Activated B cell treated with CpG ODN at 0.5 μM for 24 hours (primary cell): ENCODE measurements at regions not wholly inside any gene's neighbourhood (a gene's known extent, or its start where the extent isn't known, plus 50 kb on each side); places are given as distances from the start of the nearest gene placed in this dataset.

ENCODE experiments used
- ATAC-seq: fragments of 200-7000 bp; cut with Tn5 transposase; one replicate; pipeline ENCODE4 v1.10.0; 2021; ENCODE audit warnings: low read depth, mild to moderate bottlenecking, moderate library complexity
- CTCF ChIA-PET: fragments of 350-600 bp; sonication (Branson Sonifier 250); formaldehyde crosslinking; loops from one replicate; lab custom pipeline; 2021; ENCODE audit warnings: antibody characterized with exemption; lab: Charles Lee
- POLR2A ChIA-PET: fragments of 350-600 bp; sonication (Branson Sonifier 250); formaldehyde crosslinking; loops from one replicate; lab custom pipeline; 2021; ENCODE audit warnings: antibody characterized with exemption; lab: Charles Lee
- DNase-seq: peaks from one replicate; pipeline ENCODE4 v3.0.0; 2022
- H3K27ac Mint-ChIP-seq: one replicate; pipeline ENCODE4 v1.8.0; 2020; ENCODE audit warnings: mixed read lengths
- H3K27me3 Mint-ChIP-seq: one replicate; pipeline ENCODE4 v1.8.0; 2021; ENCODE audit warnings: mixed read lengths
- H3K36me3 Mint-ChIP-seq: one replicate; pipeline ENCODE4 v1.8.0; 2021; ENCODE audit warnings: low read depth, mixed read lengths
- H3K4me1 Mint-ChIP-seq: one replicate; pipeline ENCODE4 v1.8.0; 2021; ENCODE audit warnings: mixed read lengths
- H3K4me3 Mint-ChIP-seq: one replicate; pipeline ENCODE4 v1.8.0; 2020; ENCODE audit warnings: mild to moderate bottlenecking, mixed read lengths
- H3K9me3 Mint-ChIP-seq: one replicate; pipeline ENCODE4 v1.8.0; 2020; ENCODE audit warnings: mixed read lengths
- intact Hi-C: fragments of 100-400 bp; cut with micrococcal nuclease; formaldehyde crosslinking; loops from one replicate; pipeline ENCODE4 v1.15.1; 2024
- TF ChIP-seq, protein P1 (sequence below): fragments of 200-600 bp; IDR thresholded peaks from one replicate; pipeline ENCODE4 v1.8.0; 2022; ENCODE audit warnings: antibody characterized with exemption, mild to moderate bottlenecking

DNA sequence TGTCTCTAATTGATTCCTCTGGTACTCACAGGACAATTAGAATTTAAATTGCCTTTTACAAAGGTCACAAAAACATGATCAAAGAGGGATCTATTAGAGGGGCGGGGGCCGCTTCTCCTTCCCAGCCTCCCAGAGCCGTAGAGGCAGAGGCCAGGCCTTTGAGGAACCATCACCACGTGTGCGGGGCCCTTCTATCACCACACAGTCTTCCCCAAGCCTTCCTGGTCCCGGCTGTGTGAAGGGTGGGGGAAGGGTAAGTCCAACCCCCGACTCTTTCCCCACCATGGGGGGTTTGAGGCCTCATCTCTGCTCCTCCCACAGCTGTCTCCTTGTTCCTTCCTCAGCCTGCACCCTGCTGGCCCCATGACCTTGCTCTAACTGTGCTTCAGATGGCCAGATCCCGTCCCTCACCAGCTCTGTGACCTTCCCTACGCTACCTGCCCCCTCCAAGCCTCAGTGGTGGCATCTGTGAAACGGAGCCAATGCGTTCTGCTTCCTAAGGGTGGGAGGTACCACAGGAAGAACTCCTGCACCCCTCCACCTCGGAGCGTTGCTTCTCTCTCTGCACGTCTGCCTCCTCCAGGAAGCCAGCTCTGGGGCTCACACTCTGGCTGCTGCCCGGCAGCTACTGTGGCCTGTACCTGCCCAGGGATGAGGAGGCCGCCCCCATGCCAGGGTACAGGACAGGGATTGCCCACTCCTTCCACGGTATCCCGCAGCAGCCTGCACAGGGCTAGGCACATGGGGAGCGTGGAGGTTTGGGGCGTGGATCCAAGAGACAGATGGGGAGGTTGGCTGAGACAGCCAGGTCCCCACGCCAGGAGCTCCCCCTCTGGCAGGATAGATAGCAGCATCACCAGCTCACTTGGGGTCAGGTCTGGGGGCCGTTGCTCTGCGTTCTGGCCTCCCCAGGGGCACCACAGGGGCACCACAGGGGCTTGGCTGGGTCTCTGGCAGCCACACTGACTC, 83.8 kb downstream of the LINGO1 start:
- ChIA-PET CTCF (no interaction called here), POLR2A (no interaction called here)
- Mint-ChIP-seq H3K4me3 (no peak overlapping the region), H3K36me3 (no peaks in the 10 kb centered on the region), H3K27me3 (peaks cover 3% of the 10 kb centered on the region), H3K4me1 (peaks cover 3% of the 10 kb centered on the region), H3K9me3 (no peaks in the 10 kb centered on the region), H3K27ac (no peak overlapping the region)
- DNase-seq: no peak
- no peak for ATAC-seq
- TF ChIP-seq, protein P1, sequence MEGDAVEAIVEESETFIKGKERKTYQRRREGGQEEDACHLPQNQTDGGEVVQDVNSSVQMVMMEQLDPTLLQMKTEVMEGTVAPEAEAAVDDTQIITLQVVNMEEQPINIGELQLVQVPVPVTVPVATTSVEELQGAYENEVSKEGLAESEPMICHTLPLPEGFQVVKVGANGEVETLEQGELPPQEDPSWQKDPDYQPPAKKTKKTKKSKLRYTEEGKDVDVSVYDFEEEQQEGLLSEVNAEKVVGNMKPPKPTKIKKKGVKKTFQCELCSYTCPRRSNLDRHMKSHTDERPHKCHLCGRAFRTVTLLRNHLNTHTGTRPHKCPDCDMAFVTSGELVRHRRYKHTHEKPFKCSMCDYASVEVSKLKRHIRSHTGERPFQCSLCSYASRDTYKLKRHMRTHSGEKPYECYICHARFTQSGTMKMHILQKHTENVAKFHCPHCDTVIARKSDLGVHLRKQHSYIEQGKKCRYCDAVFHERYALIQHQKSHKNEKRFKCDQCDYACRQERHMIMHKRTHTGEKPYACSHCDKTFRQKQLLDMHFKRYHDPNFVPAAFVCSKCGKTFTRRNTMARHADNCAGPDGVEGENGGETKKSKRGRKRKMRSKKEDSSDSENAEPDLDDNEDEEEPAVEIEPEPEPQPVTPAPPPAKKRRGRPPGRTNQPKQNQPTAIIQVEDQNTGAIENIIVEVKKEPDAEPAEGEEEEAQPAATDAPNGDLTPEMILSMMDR: no peak
- intact Hi-C loops: loop anchor here (10.0 kb wide), 1 partner anchor 644 kb away; the partner anchor contains the start of gene SCAPER

DNA sequence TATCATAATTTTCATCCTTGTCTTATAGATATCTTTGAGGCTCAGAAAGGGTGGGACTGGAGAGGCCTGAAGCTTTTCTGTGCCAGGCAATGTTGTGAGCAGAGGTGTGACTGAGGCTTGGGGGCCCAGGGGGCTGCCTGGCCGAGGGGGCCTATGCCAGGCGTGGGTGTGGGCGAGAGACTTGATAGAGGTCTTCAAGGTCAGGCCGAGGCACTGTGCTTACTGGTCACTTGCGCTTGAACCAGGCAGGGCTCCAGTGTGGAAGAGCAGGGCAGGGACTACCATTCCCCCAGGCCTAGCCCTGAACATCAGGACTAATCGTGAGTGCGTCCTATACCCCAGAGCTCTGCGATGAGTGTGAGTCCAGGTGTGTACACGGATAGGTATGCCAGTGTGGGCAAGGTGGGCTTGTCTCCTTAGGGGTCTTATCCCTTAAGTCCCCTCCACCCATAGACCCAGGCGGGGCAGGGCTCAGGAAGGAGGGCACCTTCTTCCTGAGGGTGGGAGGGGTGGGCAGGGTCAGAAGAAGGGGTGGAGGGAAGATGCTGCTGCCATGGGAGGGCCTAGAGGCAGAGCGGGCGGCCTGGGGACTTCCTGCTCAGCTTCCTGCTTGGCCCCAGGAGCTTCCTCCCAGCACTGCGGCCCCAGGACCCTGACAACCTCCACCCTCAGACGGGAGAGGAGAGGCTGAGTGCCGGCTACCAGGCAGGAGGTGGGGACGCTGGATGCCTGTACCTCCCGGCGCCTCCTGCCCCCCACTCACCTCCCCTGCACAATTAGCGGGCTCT, 84.7 kb downstream of the LINGO1 start:
- POLR2A ChIA-PET: no interaction called here
- ATAC-seq (no peak), DNase-seq (no peak)
- no peaks in the 10 kb centered on the region for H3K9me3 Mint-ChIP-seq
- H3K27ac Mint-ChIP-seq: no peak overlapping the region
- intact Hi-C loops: loop anchor here (10.0 kb wide), 1 partner anchor 643 kb away; the partner anchor contains the start of gene SCAPER
- no peaks in the 10 kb centered on the region for H3K36me3 Mint-ChIP-seq
- CTCF ChIA-PET: no interaction called here
- H3K4me1 Mint-ChIP-seq: peaks cover 10% of the 10 kb centered on the region
- peaks cover 3% of the 10 kb centered on the region for H3K27me3 Mint-ChIP-seq
- no peak overlapping the region for H3K4me3 Mint-ChIP-seq
- TF ChIP-seq, protein P1: no peak

DNA sequence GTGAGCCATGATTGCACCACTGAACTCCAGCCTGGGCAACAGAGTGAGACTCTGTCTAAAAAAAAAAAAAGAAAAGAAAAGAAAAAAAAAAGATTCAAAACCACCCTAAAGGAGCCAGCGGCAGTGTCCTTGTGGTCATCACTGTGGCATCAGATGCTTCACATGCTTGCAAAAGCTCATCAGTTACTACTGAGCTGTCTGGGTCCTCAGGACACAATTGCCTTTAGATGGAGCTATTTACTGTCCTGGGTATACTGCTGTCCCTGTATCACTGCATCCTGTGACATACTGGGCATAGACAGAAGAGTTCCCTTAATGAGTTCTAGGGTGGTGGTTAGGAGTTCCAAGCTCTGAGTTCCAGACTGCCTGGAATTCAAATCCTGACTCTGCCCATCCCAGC, 85.8 kb downstream of the LINGO1 start:
- H3K4me3 Mint-ChIP-seq: no peak overlapping the region
- no peak for ATAC-seq
- H3K36me3 Mint-ChIP-seq: no peaks in the 10 kb centered on the region
- CTCF ChIA-PET: interaction anchor here (0.7 kb wide), 1 partner anchor 428 kb away, joined by 3 read pairs; no protein-coding TSS in a partner anchor
- peaks cover 3% of the 10 kb centered on the region for H3K27me3 Mint-ChIP-seq
- H3K27ac Mint-ChIP-seq: no peak overlapping the region
- H3K4me1 Mint-ChIP-seq: peaks cover 16% of the 10 kb centered on the region
- POLR2A ChIA-PET: interaction anchor here (1.0 kb wide), 1 partner anchor 359 kb away, joined by 4 read pairs; no protein-coding TSS in a partner anchor
- intact Hi-C loops: loop anchor here (10.0 kb wide), 1 partner anchor 642 kb away; the partner anchor contains the start of gene SCAPER
- no peaks in the 10 kb centered on the region for H3K9me3 Mint-ChIP-seq
- TF ChIP-seq, protein P1: no peak
- DNase-seq: no peak

DNA sequence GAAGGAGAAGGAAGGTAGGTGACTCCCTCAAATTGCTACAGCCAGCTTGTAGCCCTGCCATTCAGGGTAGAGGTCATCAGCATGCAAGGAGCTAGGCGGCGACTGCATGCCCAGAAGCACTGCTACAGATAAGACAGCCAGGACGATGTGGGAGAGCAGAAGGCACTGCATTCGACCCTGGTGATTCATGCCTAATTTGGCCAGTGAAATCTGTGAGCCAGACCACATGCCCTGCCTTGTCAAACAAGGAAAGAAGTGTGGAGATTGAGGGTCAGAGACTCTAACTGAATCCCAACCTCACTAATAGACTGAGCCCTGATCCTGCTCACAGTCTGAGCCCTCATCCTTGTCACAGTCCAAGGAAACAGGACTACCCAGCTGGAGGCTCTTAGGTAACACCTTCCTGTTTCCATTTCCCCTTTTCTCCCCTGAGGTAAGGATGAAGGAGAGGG, 86.6 kb downstream of the LINGO1 start:
- Mint-ChIP-seq H3K9me3 (no peaks in the 10 kb centered on the region), H3K27ac (no peak overlapping the region), H3K4me3 (no peak overlapping the region), H3K36me3 (no peaks in the 10 kb centered on the region), H3K4me1 (peaks cover 20% of the 10 kb centered on the region), H3K27me3 (peaks cover 3% of the 10 kb centered on the region)
- ATAC-seq (no peak), DNase-seq (no peak)
- TF ChIP-seq, protein P1: no peak
- ChIA-PET POLR2A (no interaction called here), CTCF (interaction anchor here (1.0 to 3.7 kb wide), 2 partner anchors 38 to 358 kb away, joined by 3 to 147 read pairs; no protein-coding TSS in a partner anchor)
- intact Hi-C loops: loop anchor here (10.0 kb wide), 1 partner anchor 641 kb away; the partner anchor contains the start of gene SCAPER
